ENCODE measurements at regions not wholly inside any gene's neighbourhood (a gene's known extent, or its start where the extent isn't known, plus 50 kb on each side); places are given as distances from the start of the nearest gene placed in this dataset.
A peak's percentile ranks its signal among the peaks of the same experiment; 100 is the strongest.

DNA sequence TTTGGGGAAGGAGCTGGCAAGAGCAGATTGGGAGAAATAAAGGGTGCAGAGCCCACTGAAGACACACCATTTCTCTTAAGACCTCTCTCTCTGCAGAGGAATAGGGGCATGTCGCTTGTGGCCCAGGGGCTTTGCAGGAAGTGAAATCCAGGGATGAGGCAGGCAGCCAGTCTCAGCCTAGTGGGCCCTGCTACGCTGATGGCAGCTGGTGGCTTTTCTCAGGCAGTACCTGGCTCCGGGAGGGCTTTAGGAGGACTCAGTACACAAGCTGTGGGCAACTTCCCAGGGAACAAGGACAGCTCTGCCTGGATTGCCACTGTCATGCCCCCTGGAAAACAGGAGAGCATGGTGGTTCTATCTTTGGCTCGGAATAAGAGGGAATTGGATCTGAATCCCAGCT is 76.2 kb upstream of the NEURL1B start:
- H3K4me1 ChIP-seq (ENCODE audit: insufficient read depth), result no peaks in the 10 kb centered on the region
- H3K4me3 ChIP-seq (ENCODE audit: low read depth, low read length), result no peak overlapping the region
- H3K27ac ChIP-seq (ENCODE audit: low read depth), result no peak overlapping the region
- no peaks in the 10 kb centered on the region for H3K36me3 ChIP-seq (ENCODE audit: insufficient read depth)
- no peak for DNase-seq (ENCODE audit: extremely low spot score)
- 81% methylated on average over 4 of the region's 4 CpGs for WGBS

- 74% methylated on average over 11 of the region's 11 CpGs for WGBS
- no peaks in the 10 kb centered on the region for H3K4me1 ChIP-seq (ENCODE audit: insufficient read depth)
- H3K4me3 ChIP-seq (ENCODE audit: low read depth, low read length), result no peak overlapping the region
- H3K36me3 ChIP-seq (ENCODE audit: insufficient read depth), result no peaks in the 10 kb centered on the region
- no peak overlapping the region for H3K27ac ChIP-seq (ENCODE audit: low read depth)
- DNase-seq (ENCODE audit: extremely low spot score), result no peak
These were observed 76.9 kb upstream of the NEURL1B start for GRCh38 chr5:172564188-172564587.

DNA sequence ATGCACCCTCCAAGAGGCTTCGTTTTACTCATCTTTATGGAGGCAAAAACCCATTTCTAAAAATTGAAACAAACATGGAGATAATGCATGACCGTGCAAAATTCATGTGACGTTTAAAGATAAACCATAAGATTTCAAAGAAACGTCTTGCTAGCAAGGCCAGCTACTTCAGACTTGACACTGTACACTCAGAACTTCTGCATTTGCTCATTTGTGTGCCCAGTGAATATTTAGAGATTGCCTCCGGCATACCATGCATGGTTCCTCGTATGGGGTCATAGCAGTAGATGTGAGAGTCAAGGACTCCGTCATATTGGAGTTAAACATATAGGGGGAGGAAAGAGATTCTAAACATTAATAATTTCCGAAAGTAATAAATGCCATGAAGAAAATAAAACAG is 78.6 kb upstream of the NEURL1B start:
- 61% methylated on average over 8 of the region's 8 CpGs for WGBS
- H3K4me1 ChIP-seq (ENCODE audit: insufficient read depth), result no peaks in the 10 kb centered on the region
- no peak overlapping the region for H3K27ac ChIP-seq (ENCODE audit: low read depth)
- no peaks in the 10 kb centered on the region for H3K36me3 ChIP-seq (ENCODE audit: insufficient read depth)
- no peak for DNase-seq (ENCODE audit: extremely low spot score)
- no peak overlapping the region for H3K4me3 ChIP-seq (ENCODE audit: low read depth, low read length)

GRCh38 chr5:172561151-172561550 is 79.9 kb upstream of the NEURL1B start:
- 81% methylated on average over 3 of the region's 3 CpGs for WGBS
- no peak for DNase-seq (ENCODE audit: extremely low spot score)
- Histone ChIP-seq H3K4me1 (ENCODE audit: insufficient read depth) (no peaks in the 10 kb centered on the region), H3K27ac (ENCODE audit: low read depth) (no peak overlapping the region), H3K4me3 (ENCODE audit: low read depth, low read length) (no peak overlapping the region), H3K36me3 (ENCODE audit: insufficient read depth) (no peaks in the 10 kb centered on the region)

GRCh38 chr5:172559004-172559932 is 81.8 kb upstream of the NEURL1B start:
- H3K4me3 ChIP-seq (ENCODE audit: low read depth, low read length), result no peak overlapping the region
- peak overlapping the region; percentile 31 for H3K27ac ChIP-seq (ENCODE audit: low read depth)
- H3K4me1 ChIP-seq (ENCODE audit: insufficient read depth), result no peaks in the 10 kb centered on the region
- DNase-seq (ENCODE audit: extremely low spot score), result peak; percentile 65
- 43% methylated on average over 23 of the region's 23 CpGs for WGBS
- H3K36me3 ChIP-seq (ENCODE audit: insufficient read depth), result no peaks in the 10 kb centered on the region

GRCh38 chr5:172558076-172558976 is 82.7 kb upstream of the NEURL1B start:
- DNase-seq (ENCODE audit: extremely low spot score), result no peak
- no peaks in the 10 kb centered on the region for H3K4me1 ChIP-seq (ENCODE audit: insufficient read depth)
- H3K36me3 ChIP-seq (ENCODE audit: insufficient read depth), result no peaks in the 10 kb centered on the region
- no peak overlapping the region for H3K4me3 ChIP-seq (ENCODE audit: low read depth, low read length)
- WGBS, result 51% methylated on average over 17 of the region's 17 CpGs
- H3K27ac ChIP-seq (ENCODE audit: low read depth), result peak overlapping the region; percentile 31

- H3K4me1 ChIP-seq (ENCODE audit: insufficient read depth), result no peaks in the 10 kb centered on the region
- WGBS, result 26% methylated on average over 12 of the region's 12 CpGs
- H3K36me3 ChIP-seq (ENCODE audit: insufficient read depth), result no peaks in the 10 kb centered on the region
- DNase-seq (ENCODE audit: extremely low spot score), result peak; percentile 48
- H3K4me3 ChIP-seq (ENCODE audit: low read depth, low read length), result no peak overlapping the region
- peak overlapping the region; percentile 64 for H3K27ac ChIP-seq (ENCODE audit: low read depth)
These were observed 84.0 kb upstream of the NEURL1B start for GRCh38 chr5:172556971-172557461.

DNA sequence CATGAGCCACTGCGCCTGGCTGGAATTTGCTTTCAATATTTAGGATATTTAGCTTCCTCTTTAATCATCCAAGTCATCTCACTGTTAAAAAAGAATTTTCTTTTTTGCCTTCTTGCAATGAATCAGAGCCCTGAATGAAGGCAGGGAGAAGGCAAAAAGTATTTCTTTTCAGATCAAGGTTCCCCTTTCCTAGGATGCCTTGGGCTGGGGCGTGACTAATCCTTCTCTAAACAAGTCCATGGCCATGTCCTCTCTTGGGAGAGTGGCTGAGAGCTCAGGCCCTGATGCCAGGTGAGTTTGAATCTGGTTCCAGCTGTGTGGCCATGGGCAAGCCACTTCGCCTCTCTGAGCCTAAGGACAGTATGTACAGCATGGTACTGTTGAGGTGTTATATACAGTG is 84.8 kb upstream of the NEURL1B start:
- H3K4me3 ChIP-seq (ENCODE audit: low read depth, low read length), result no peak overlapping the region
- no peaks in the 10 kb centered on the region for H3K36me3 ChIP-seq (ENCODE audit: insufficient read depth)
- no peak for DNase-seq (ENCODE audit: extremely low spot score)
- no peak overlapping the region for H3K27ac ChIP-seq (ENCODE audit: low read depth)
- 57% methylated on average over 3 of the region's 3 CpGs for WGBS
- H3K4me1 ChIP-seq (ENCODE audit: insufficient read depth), result no peaks in the 10 kb centered on the region

DNA sequence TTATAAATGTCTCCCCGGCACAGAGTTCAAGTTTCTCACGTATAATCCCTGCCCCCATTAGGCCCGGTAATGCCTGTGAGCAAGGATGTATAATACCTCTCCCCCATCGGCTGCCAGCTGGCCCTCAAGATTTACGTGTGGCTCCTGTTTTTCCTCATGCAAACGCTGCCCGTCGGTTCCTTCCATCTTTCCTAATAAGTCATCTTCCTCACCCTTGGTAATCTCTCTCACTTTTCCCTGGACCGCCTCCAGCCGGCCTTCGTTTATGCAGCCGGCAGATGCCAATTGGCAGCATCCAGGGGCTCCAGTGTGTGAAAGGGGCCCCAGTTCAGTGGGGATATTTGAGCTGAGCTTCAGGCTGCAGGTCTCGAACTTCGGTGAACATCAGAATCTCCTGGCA is 86.5 kb upstream of the NEURL1B start:
- Histone ChIP-seq H3K4me3 (ENCODE audit: low read depth, low read length) (no peak overlapping the region), H3K27ac (ENCODE audit: low read depth) (no peak overlapping the region), H3K4me1 (ENCODE audit: insufficient read depth) (no peaks in the 10 kb centered on the region), H3K36me3 (ENCODE audit: insufficient read depth) (no peaks in the 10 kb centered on the region)
- 46% methylated on average over 14 of the region's 14 CpGs for WGBS
- no peak for DNase-seq (ENCODE audit: extremely low spot score)

GRCh38 chr5:172553903-172554302 is 87.2 kb upstream of the NEURL1B start:
- no peak overlapping the region for H3K27ac ChIP-seq (ENCODE audit: low read depth)
- DNase-seq (ENCODE audit: extremely low spot score), result no peak

DNA sequence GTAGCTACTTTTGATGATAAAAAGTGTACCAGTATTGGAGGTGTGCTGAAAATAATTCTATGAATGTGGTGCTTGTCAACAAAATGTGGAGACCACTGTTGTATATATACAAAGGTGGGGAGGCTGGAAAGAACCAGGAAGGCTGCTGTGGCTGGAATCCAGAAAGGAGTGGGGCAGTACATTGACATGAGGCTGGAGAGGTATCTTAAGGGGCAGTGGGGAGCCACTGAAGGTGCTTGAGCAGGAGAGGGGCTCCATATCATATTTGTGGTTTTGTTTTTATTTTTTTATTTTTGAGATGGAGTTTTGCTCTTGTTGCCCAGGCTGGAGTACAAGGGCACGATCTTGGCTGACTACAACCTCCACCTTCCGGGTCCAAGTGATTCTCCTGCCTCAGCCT is 87.9 kb upstream of the NEURL1B start:
- no peaks in the 10 kb centered on the region for H3K4me1 ChIP-seq (ENCODE audit: insufficient read depth)
- no peak for DNase-seq (ENCODE audit: extremely low spot score)
- 96% methylated on average over 2 of the region's 2 CpGs for WGBS
- H3K36me3 ChIP-seq (ENCODE audit: insufficient read depth), result no peaks in the 10 kb centered on the region
- H3K4me3 ChIP-seq (ENCODE audit: low read depth, low read length), result no peak overlapping the region
- H3K27ac ChIP-seq (ENCODE audit: low read depth), result no peak overlapping the region

More at GRCh38 chr5:172553903-172554302, 87.2 kb upstream of the NEURL1B start:
- 35% methylated on average over 3 of the region's 3 CpGs for WGBS
- H3K4me3 ChIP-seq (ENCODE audit: low read depth, low read length), result no peak overlapping the region
- no peaks in the 10 kb centered on the region for H3K36me3 ChIP-seq (ENCODE audit: insufficient read depth)
- no peaks in the 10 kb centered on the region for H3K4me1 ChIP-seq (ENCODE audit: insufficient read depth)

- H3K4me1 ChIP-seq (ENCODE audit: insufficient read depth), result no peaks in the 10 kb centered on the region
- H3K36me3 ChIP-seq (ENCODE audit: insufficient read depth), result no peaks in the 10 kb centered on the region
- DNase-seq (ENCODE audit: extremely low spot score), result no peak
- no peak overlapping the region for H3K4me3 ChIP-seq (ENCODE audit: low read depth, low read length)
- no peak overlapping the region for H3K27ac ChIP-seq (ENCODE audit: low read depth)
- WGBS, result 68% methylated on average over 9 of the region's 9 CpGs
These were observed 90.1 kb upstream of the NEURL1B start for GRCh38 chr5:172550996-172551395.

DNA sequence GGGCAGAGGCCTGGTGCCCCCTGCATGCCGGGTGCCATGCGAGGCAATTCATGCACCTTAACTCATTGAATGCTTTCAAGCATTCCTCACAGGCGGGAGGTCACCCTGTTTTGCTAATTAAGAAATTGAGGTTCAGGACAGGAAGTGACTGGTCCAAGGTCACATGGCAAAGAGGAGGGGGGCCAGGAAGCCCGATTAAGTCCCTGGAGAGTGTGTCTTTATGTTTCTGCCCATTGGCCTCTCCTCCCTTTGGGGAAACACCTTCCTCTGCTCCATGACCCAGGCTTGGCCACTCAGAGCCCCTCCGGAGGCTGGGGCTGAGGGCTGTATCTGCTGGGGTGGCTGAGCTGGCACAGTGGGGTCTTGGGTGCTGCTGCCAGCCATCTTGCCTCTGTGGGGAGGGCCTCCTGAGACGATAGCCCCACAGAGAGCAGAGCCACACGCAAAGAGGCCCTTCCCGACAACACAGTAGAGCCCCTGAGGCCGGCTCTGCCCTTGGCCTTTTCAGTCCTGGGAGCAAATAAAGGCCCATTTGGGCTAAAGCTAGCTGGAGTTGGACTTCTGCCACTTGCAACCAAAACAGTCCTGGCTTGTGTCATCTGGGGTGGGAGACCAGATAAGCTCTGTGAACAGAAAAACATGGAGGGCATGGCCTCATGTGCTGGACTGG is 90.8 kb upstream of the NEURL1B start:
- Histone ChIP-seq H3K4me3 (ENCODE audit: low read depth, low read length) (no peak overlapping the region), H3K4me1 (ENCODE audit: insufficient read depth) (no peaks in the 10 kb centered on the region), H3K27ac (ENCODE audit: low read depth) (no peak overlapping the region), H3K36me3 (ENCODE audit: insufficient read depth) (no peaks in the 10 kb centered on the region)
- 74% methylated on average over 9 of the region's 9 CpGs for WGBS
- DNase-seq (ENCODE audit: extremely low spot score), result no peak

Measured in urinary bladder (tissue), 3 donors.